ENCODE measurements at regions not wholly inside any gene's neighbourhood (a gene's known extent, or its start where the extent isn't known, plus 50 kb on each side); places are given as distances from the start of the nearest gene placed in this dataset.
A peak's percentile ranks its signal among the peaks of the same experiment; 100 is the strongest.

GRCh38 chr4:44931720-44932119, 205.4 kb upstream of the GNPDA2 start:
- H3K36me3 ChIP-seq, result no peaks in the 10 kb centered on the region
- no peaks in the 10 kb centered on the region for H3K9me3 ChIP-seq
- TF ChIP-seq CTCF (IDR thresholded peaks at IDR 0.05; ENCODE audit: low read depth, low read length), result no peak
- no peaks in the 10 kb centered on the region for H3K4me1 ChIP-seq
- H3K27me3 ChIP-seq, result no peaks in the 10 kb centered on the region
- DNase-seq, result no peak
- H3K4me3 ChIP-seq (ENCODE audit: low read depth, low read length), result no peak overlapping the region

DNA sequence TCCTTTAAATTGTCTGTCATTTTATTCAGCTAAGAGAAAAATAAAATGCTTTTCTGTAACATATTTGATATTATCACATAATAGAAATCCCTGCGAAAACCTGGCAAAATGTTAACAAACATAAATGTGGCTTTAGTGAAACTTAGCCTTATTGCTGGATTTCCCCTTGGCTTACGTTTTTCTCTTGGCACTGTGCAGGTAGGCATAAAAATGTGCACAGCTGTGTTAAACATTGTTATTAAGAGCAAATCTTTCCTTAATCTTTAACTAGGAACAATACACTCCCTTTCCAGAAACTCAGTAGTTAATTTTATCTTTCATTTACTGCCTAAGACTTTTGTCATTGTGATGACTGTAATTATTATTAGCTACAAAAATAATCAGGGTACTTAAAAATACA, 202.4 kb upstream of the GNPDA2 start:
- TF ChIP-seq CTCF (IDR thresholded peaks at IDR 0.05; ENCODE audit: low read depth, low read length), result no peak
- Histone ChIP-seq H3K4me1 (no peaks in the 10 kb centered on the region), H3K9me3 (no peaks in the 10 kb centered on the region), H3K27me3 (no peaks in the 10 kb centered on the region), H3K36me3 (no peaks in the 10 kb centered on the region), H3K4me3 (ENCODE audit: low read depth, low read length) (no peak overlapping the region)
- DNase-seq, result no peak

- TF ChIP-seq CTCF (IDR thresholded peaks at IDR 0.05; ENCODE audit: low read depth, low read length), result peak; percentile 65
- Histone ChIP-seq H3K4me1 (no peaks in the 10 kb centered on the region), H3K4me3 (ENCODE audit: low read depth, low read length) (no peak overlapping the region), H3K27me3 (no peaks in the 10 kb centered on the region), H3K36me3 (no peaks in the 10 kb centered on the region), H3K9me3 (no peaks in the 10 kb centered on the region)
- DNase-seq, result no peak
These were observed 201.3 kb upstream of the GNPDA2 start for GRCh38 chr4:44927399-44928380.

GRCh38 chr4:44916411-44916810, 190.1 kb upstream of the GNPDA2 start:
- H3K36me3 ChIP-seq, result no peaks in the 10 kb centered on the region
- no peaks in the 10 kb centered on the region for H3K9me3 ChIP-seq
- H3K27me3 ChIP-seq, result no peaks in the 10 kb centered on the region; the same call in none of the 2 replicates
- H3K4me1 ChIP-seq, result no peaks in the 10 kb centered on the region; the same call in 1 of the 2 replicates
- no peak for DNase-seq
- TF ChIP-seq CTCF (IDR thresholded peaks at IDR 0.05; ENCODE audit: low read depth, low read length), result no peak
- no peak overlapping the region for H3K4me3 ChIP-seq (ENCODE audit: low read depth, low read length)

GRCh38 chr4:44914748-44915147, 188.4 kb upstream of the GNPDA2 start:
- H3K36me3 ChIP-seq, result no peaks in the 10 kb centered on the region
- no peaks in the 10 kb centered on the region for H3K9me3 ChIP-seq
- no peak overlapping the region for H3K4me3 ChIP-seq (ENCODE audit: low read depth, low read length)
- DNase-seq, result no peak
- H3K27me3 ChIP-seq, result peaks cover 9% of the 10 kb centered on the region; the same call in 1 of the 2 replicates
- H3K4me1 ChIP-seq, result no peaks in the 10 kb centered on the region; the same call in 1 of the 2 replicates
- no peak for TF ChIP-seq CTCF (IDR thresholded peaks at IDR 0.05; ENCODE audit: low read depth, low read length)

DNA sequence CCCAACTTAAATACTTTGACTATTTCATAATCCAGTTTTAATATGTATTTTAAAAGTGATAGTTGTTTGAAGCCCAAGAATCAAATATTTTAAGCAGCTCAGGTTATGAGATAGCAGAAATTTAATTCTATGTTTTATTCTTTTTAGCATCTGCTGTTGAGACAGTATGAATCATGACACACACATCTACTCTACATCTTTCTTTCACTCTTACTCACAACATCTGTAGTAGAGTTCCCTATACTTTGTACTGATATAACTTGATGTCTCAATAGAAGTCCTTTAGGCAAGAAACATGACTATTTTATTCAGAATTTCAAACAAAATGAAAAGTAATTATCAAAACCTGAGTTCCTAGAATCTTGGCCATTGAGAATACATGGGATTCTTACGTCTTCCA, 187.9 kb upstream of the GNPDA2 start:
- no peaks in the 10 kb centered on the region; the same call in 1 of the 2 replicates for H3K9me3 ChIP-seq
- peaks cover 9% of the 10 kb centered on the region for H3K27me3 ChIP-seq
- DNase-seq, result no peak
- no peak for TF ChIP-seq CTCF (IDR thresholded peaks at IDR 0.05; ENCODE audit: low read depth, low read length)
- no peaks in the 10 kb centered on the region; the same call in 1 of the 2 replicates for H3K4me1 ChIP-seq
- H3K4me3 ChIP-seq (ENCODE audit: low read depth, low read length), result no peak overlapping the region
- H3K36me3 ChIP-seq, result no peaks in the 10 kb centered on the region
